Mesenchymal stem cell (in vitro differentiated cells and primary cell): ENCODE measurements at regions not wholly inside any gene's neighbourhood (a gene's known extent, or its start where the extent isn't known, plus 50 kb on each side); places are given as distances from the start of the nearest gene placed in this dataset.

Experiments
- DNase-seq: peaks from one replicate; pipeline ENCODE4 v3.0.0-alpha.2; 2013
- H2AFZ ChIP-seq: one replicate; pipeline ENCODE4 v1.6.1; 2013; ENCODE audit warnings: low read depth, mild to moderate bottlenecking, control low read depth, inconsistent platforms, low read length, moderate library complexity
- H2AK5ac ChIP-seq: 2 replicates; pipeline ENCODE4 v1.6.1; 2013; ENCODE audit warnings: low read length, moderate library complexity, mild to moderate bottlenecking, inconsistent platforms; ENCODE audit not compliant: severe bottlenecking
- H2BK120ac ChIP-seq: one replicate; pipeline ENCODE4 v1.6.1; 2013; ENCODE audit warnings: low read depth, mild to moderate bottlenecking, inconsistent platforms, low read length, moderate library complexity
- H2BK12ac ChIP-seq, 2 experiments: one replicate each; pipeline ENCODE4 v1.6.1; 2013; ENCODE audit warnings: inconsistent platforms in 2 of 2, low read length in 2 of 2, mild to moderate bottlenecking in 2 of 2, moderate library complexity in 2 of 2, control low read depth in 1 of 2
- H2BK15ac ChIP-seq: one replicate; pipeline ENCODE4 v1.6.1; 2013; ENCODE audit warnings: mild to moderate bottlenecking, low read depth, inconsistent platforms; ENCODE audit not compliant: poor library complexity, severe bottlenecking
- H2BK5ac ChIP-seq: 2 replicates; pipeline ENCODE4 v1.6.1; 2013; ENCODE audit warnings: low read depth, mild to moderate bottlenecking, low read length, control low read depth, inconsistent platforms; ENCODE audit not compliant: poor library complexity, severe bottlenecking
- H3K14ac ChIP-seq, 2 experiments: one replicate each; pipeline ENCODE4 v1.6.1; 2013; ENCODE audit warnings: inconsistent platforms in 2 of 2, low read length in 2 of 2, control low read depth in 1 of 2, mild to moderate bottlenecking in 1 of 2, moderate library complexity in 1 of 2
- H3K18ac ChIP-seq, 2 experiments: one replicate each; pipeline ENCODE4 v1.6.1; 2013; ENCODE audit warnings: inconsistent platforms in 2 of 2, low read length in 2 of 2, control low read depth in 1 of 2, low read depth in 1 of 2, mild to moderate bottlenecking in 1 of 2
- H3K23ac ChIP-seq, 2 experiments: one replicate each; pipeline ENCODE4 v1.6.1; 2013; ENCODE audit warnings: inconsistent platforms in 2 of 2, low read length in 2 of 2, mild to moderate bottlenecking in 2 of 2, moderate library complexity in 2 of 2, control low read depth in 1 of 2
- H3K27ac ChIP-seq: 2 replicates; pipeline ENCODE4 v1.5.1; 2013; ENCODE audit warnings: mild to moderate bottlenecking, moderate library complexity, low read length, control low read depth, inconsistent platforms; ENCODE audit not compliant: poor library complexity, severe bottlenecking
- H3K27me3 ChIP-seq, 2 experiments: 2 replicates each; pipeline versions ENCODE4 v1.6.1 to v1.7.0; 2013; ENCODE audit warnings: low read length in 2 of 2, mild to moderate bottlenecking in 2 of 2, moderate library complexity in 2 of 2, control low read depth in 1 of 2, inconsistent platforms in 1 of 2; ENCODE audit not compliant: control insufficient read depth in 1 of 2, insufficient read depth in 1 of 2
- H3K36me3 ChIP-seq, 2 experiments: 2 replicates each; pipeline versions ENCODE4 v1.6.1 to v1.7.0; 2013; ENCODE audit warnings: low read length in 2 of 2, control low read depth in 1 of 2, inconsistent platforms in 1 of 2, low read depth in 1 of 2, mild to moderate bottlenecking in 1 of 2; ENCODE audit not compliant: insufficient read depth in 2 of 2, control insufficient read depth in 1 of 2
- H3K4ac ChIP-seq, 2 experiments: one replicate each; pipeline ENCODE4 v1.6.1; 2013; ENCODE audit warnings: inconsistent platforms in 2 of 2, low read length in 2 of 2, mild to moderate bottlenecking in 2 of 2, moderate library complexity in 2 of 2, control low read depth in 1 of 2, low read depth in 1 of 2
- H3K4me1 ChIP-seq: 2 replicates; pipeline ENCODE4 v1.6.1; 2013; ENCODE audit warnings: low read depth, low read length, control low read depth; ENCODE audit not compliant: control insufficient read depth, insufficient read depth
- H3K4me2 ChIP-seq: 2 replicates; pipeline ENCODE4 v1.6.1; 2013; ENCODE audit warnings: low read length, mild to moderate bottlenecking, inconsistent platforms; ENCODE audit not compliant: poor library complexity, severe bottlenecking
- H3K4me3 ChIP-seq, 2 experiments: 2 replicates each; pipeline versions ENCODE4 v1.5.1 to v1.7.0; 2013; ENCODE audit warnings: low read length in 2 of 2, mild to moderate bottlenecking in 2 of 2, control low read depth in 1 of 2, low read depth in 1 of 2; ENCODE audit not compliant: insufficient read depth in 1 of 2
- H3K79me1 ChIP-seq: replicated peaks from 2 replicates; pipeline ENCODE4 v1.6.1; 2013; ENCODE audit warnings: mild to moderate bottlenecking, control low read depth, low read length, inconsistent platforms; ENCODE audit not compliant: poor library complexity, severe bottlenecking
- H3K9ac ChIP-seq: 2 replicates; pipeline ENCODE4 v1.7.0; 2013; ENCODE audit warnings: mild to moderate bottlenecking, low read length, moderate library complexity
- H3K9me3 ChIP-seq: 2 replicates; pipeline ENCODE4 v1.7.0; 2013; ENCODE audit warnings: mild to moderate bottlenecking, low read length; ENCODE audit not compliant: control insufficient read depth
- H4K8ac ChIP-seq: one replicate; pipeline ENCODE4 v1.6.1; 2013; ENCODE audit warnings: inconsistent platforms, mild to moderate bottlenecking, low read length, moderate library complexity
- H4K91ac ChIP-seq: one replicate; pipeline ENCODE4 v1.6.1; 2013; ENCODE audit warnings: mild to moderate bottlenecking, low read length, inconsistent platforms
- WGBS: methylation state at CpG from one replicate; pipeline ENCODE4 v1.1.7; 2013; ENCODE audit warnings: mixed read lengths; 5-methylcytosine and 5-hydroxymethylcytosine counted together

GRCh38 chr4:30294295-30294694, 425.9 kb upstream of the PCDH7 start:
- H2BK12ac ChIP-seq: no peak overlapping the region
- H2AK5ac ChIP-seq: no peak overlapping the region
- H3K9me3 ChIP-seq: no peaks in the 10 kb centered on the region
- no peak overlapping the region for H4K91ac ChIP-seq
- H3K4me1 ChIP-seq: no peaks in the 10 kb centered on the region
- H2AFZ ChIP-seq: no peak overlapping the region
- H3K9ac ChIP-seq: no peak overlapping the region
- H3K79me1 ChIP-seq: no peaks in the 10 kb centered on the region
- no peak overlapping the region for H3K4ac ChIP-seq
- H3K14ac ChIP-seq: no peak overlapping the region
- H3K23ac ChIP-seq: no peak overlapping the region
- no peak overlapping the region for H2BK120ac ChIP-seq
- no peak overlapping the region for H3K18ac ChIP-seq
- H3K36me3 ChIP-seq: no peaks in the 10 kb centered on the region
- no peak overlapping the region for H4K8ac ChIP-seq
- DNase-seq: no peak
- 82% methylated on average over 3 of the region's 3 CpGs for WGBS
- no peaks in the 10 kb centered on the region for H3K27me3 ChIP-seq
- no peak overlapping the region for H3K27ac ChIP-seq
- H2BK15ac ChIP-seq: no peak overlapping the region
- no peak overlapping the region for H3K4me3 ChIP-seq
- H2BK5ac ChIP-seq: no peak overlapping the region
- no peak overlapping the region for H3K4me2 ChIP-seq

- 77% methylated on average over 5 of the region's 5 CpGs for WGBS
- Histone ChIP-seq H3K4me1 (no peaks in the 10 kb centered on the region), H3K36me3 (no peaks in the 10 kb centered on the region), H3K9me3 (no peaks in the 10 kb centered on the region), H2BK120ac (no peak overlapping the region), H4K91ac (no peak overlapping the region), H3K4me2 (no peak overlapping the region), H3K23ac (no peak overlapping the region), H2AFZ (no peak overlapping the region), H3K14ac (no peak overlapping the region), H2AK5ac (no peak overlapping the region), H2BK12ac (no peak overlapping the region), H4K8ac (no peak overlapping the region), H3K9ac (no peak overlapping the region), H2BK15ac (no peak overlapping the region), H2BK5ac (no peak overlapping the region), H3K4ac (no peak overlapping the region), H3K27ac (no peak overlapping the region), H3K18ac (no peak overlapping the region), H3K4me3 (no peak overlapping the region), H3K27me3 (no peaks in the 10 kb centered on the region), H3K79me1 (no peaks in the 10 kb centered on the region)
- DNase-seq: no peak
These were observed 424.5 kb upstream of the PCDH7 start for GRCh38 chr4:30295652-30296051.

- DNase-seq: no peak
- Histone ChIP-seq H3K36me3 (no peaks in the 10 kb centered on the region), H4K8ac (no peak overlapping the region)
These were observed 406.2 kb upstream of the PCDH7 start for GRCh38 chr4:30314001-30314400.

GRCh38 chr4:30330894-30331652, 389.1 kb upstream of the PCDH7 start:
- Histone ChIP-seq H3K4ac (no peak overlapping the region), H2BK15ac (no peak overlapping the region), H3K18ac (no peak overlapping the region), H4K91ac (no peak overlapping the region), H3K4me3 (no peak overlapping the region), H2BK5ac (no peak overlapping the region), H2AK5ac (no peak overlapping the region), H3K36me3 (no peaks in the 10 kb centered on the region), H3K27ac (no peak overlapping the region), H3K9me3 (peaks cover 13% of the 10 kb centered on the region), H2BK12ac (no peak overlapping the region), H3K14ac (no peak overlapping the region), H3K4me1 (no peaks in the 10 kb centered on the region), H3K79me1 (no peaks in the 10 kb centered on the region), H2AFZ (no peak overlapping the region), H2BK120ac (no peak overlapping the region), H3K23ac (no peak overlapping the region), H4K8ac (no peak overlapping the region), H3K27me3 (no peaks in the 10 kb centered on the region), H3K4me2 (no peak overlapping the region), H3K9ac (no peak overlapping the region)
- 94% methylated on average over 6 of the region's 6 CpGs for WGBS
- DNase-seq: no peak

More at GRCh38 chr4:30314001-30314400, 406.2 kb upstream of the PCDH7 start:
- no peaks in the 10 kb centered on the region for H3K27me3 ChIP-seq
- H2BK15ac ChIP-seq: no peak overlapping the region
- no peak overlapping the region for H2BK12ac ChIP-seq
- H4K91ac ChIP-seq: no peak overlapping the region
- H3K4ac ChIP-seq: no peak overlapping the region
- H2AK5ac ChIP-seq: no peak overlapping the region
- no peak overlapping the region for H3K23ac ChIP-seq
- H3K4me1 ChIP-seq: no peaks in the 10 kb centered on the region
- H3K9me3 ChIP-seq: peaks cover 4% of the 10 kb centered on the region
- no peaks in the 10 kb centered on the region for H3K79me1 ChIP-seq
- H3K4me2 ChIP-seq: no peak overlapping the region
- no peak overlapping the region for H3K4me3 ChIP-seq
- no peak overlapping the region for H3K27ac ChIP-seq
- H2BK120ac ChIP-seq: no peak overlapping the region
- H3K9ac ChIP-seq: no peak overlapping the region
- H3K14ac ChIP-seq: no peak overlapping the region
- H2AFZ ChIP-seq: no peak overlapping the region
- no peak overlapping the region for H3K18ac ChIP-seq
- H2BK5ac ChIP-seq: no peak overlapping the region
